GM21360 (cell line): ENCODE measurements at regions not wholly inside any gene's neighbourhood (a gene's known extent, or its start where the extent isn't known, plus 50 kb on each side); places are given as distances from the start of the nearest gene placed in this dataset.

Experiments
- ATAC-seq: cut with Tn5 transposase; IDR thresholded peaks from one replicate; pipeline ENCODE4 v1.9.1; 2021; ENCODE audit warnings: mild to moderate bottlenecking, moderate library complexity; ENCODE audit not compliant: unreplicated experiment

GRCh38 chr2:118738524-118739308 lies 108.7 kb downstream of the EN1 start:
- no peak for ATAC-seq

- ATAC-seq: no peak
Observed at GRCh38 chr2:118738106-118738505, 109.3 kb downstream of the EN1 start.

GRCh38 chr2:118737684-118738083 lies 109.8 kb downstream of the EN1 start:
- ATAC-seq: no peak

GRCh38 chr2:118732432-118732831 lies 115.0 kb downstream of the EN1 start:
- no peak for ATAC-seq

GRCh38 chr2:118731413-118731812 lies 116.0 kb downstream of the EN1 start:
- no peak for ATAC-seq

- ATAC-seq: no peak
Observed at GRCh38 chr2:118730405-118730804, 117.0 kb downstream of the EN1 start.

GRCh38 chr2:118729760-118730159 lies 117.7 kb downstream of the EN1 start:
- ATAC-seq: no peak

GRCh38 chr2:118728984-118729383 lies 118.5 kb downstream of the EN1 start:
- ATAC-seq: no peak

- ATAC-seq: no peak
Observed at GRCh38 chr2:118726821-118727220, 120.6 kb downstream of the EN1 start.

- ATAC-seq: no peak
Observed at GRCh38 chr2:118723394-118723793, 124.1 kb downstream of the EN1 start.

- no peak for ATAC-seq
Observed at GRCh38 chr2:118722976-118723375, 124.5 kb downstream of the EN1 start.

GRCh38 chr2:118721817-118722551 lies 125.5 kb downstream of the EN1 start:
- no peak for ATAC-seq

GRCh38 chr2:118720866-118721265 lies 126.6 kb downstream of the EN1 start:
- ATAC-seq: no peak

- ATAC-seq: no peak
Observed at GRCh38 chr2:118718921-118719320, 128.5 kb downstream of the EN1 start.

- ATAC-seq: no peak
Observed at GRCh38 chr2:118716102-118716501, 131.3 kb downstream of the EN1 start.

- ATAC-seq: no peak
Observed at GRCh38 chr2:118714118-118714517, 133.3 kb downstream of the EN1 start.

- no peak for ATAC-seq
Observed at GRCh38 chr2:118711603-118712002, 135.8 kb downstream of the EN1 start.

- no peak for ATAC-seq
Observed at GRCh38 chr2:118710481-118710880, 137.0 kb downstream of the EN1 start.

- no peak for ATAC-seq
Observed at GRCh38 chr2:118709786-118710185, 137.7 kb downstream of the EN1 start.

- ATAC-seq: no peak
Observed at GRCh38 chr2:118706844-118707243, 140.6 kb downstream of the EN1 start.

- no peak for ATAC-seq
Observed at GRCh38 chr2:118706371-118706770, 141.1 kb downstream of the EN1 start.

- no peak for ATAC-seq
Observed at GRCh38 chr2:118705032-118705431, 142.4 kb downstream of the EN1 start.
